HG03521 (cell line): ENCODE measurements at regions not wholly inside any gene's neighbourhood (a gene's known extent, or its start where the extent isn't known, plus 50 kb on each side); places are given as distances from the start of the nearest gene placed in this dataset.
"Not testable (repeated sequence)": the region's sequence is repeated elsewhere in the genome, so short reads cannot be mapped to it uniquely, and the experiment has no call there.

Experiments used
- ATAC-seq: cut with Tn5 transposase; IDR thresholded peaks from one replicate; pipeline ENCODE4 v1.9.1; 2021; ENCODE audit warnings: mild to moderate bottlenecking, moderate library complexity; ENCODE audit not compliant: unreplicated experiment

- ATAC-seq, result no peak
These were observed 1459.8 kb downstream of the RAPGEF2 start for GRCh38 chr4:160562661-160563060.

GRCh38 chr4:160563552-160564282, 1460.8 kb downstream of the RAPGEF2 start:
- ATAC-seq, result no peak

GRCh38 chr4:160567634-160568033, 1464.8 kb downstream of the RAPGEF2 start:
- no peak for ATAC-seq

- ATAC-seq, result no peak
These were observed 1467.4 kb downstream of the RAPGEF2 start for GRCh38 chr4:160570271-160570670.

GRCh38 chr4:160574272-160574671, 1471.4 kb downstream of the RAPGEF2 start:
- not testable (repeated sequence) for ATAC-seq

- no peak for ATAC-seq
These were observed 1477.7 kb downstream of the RAPGEF2 start for GRCh38 chr4:160580581-160580980.

GRCh38 chr4:160592258-160592657, 1489.4 kb downstream of the RAPGEF2 start:
- ATAC-seq, result no peak

GRCh38 chr4:160595646-160596045, 1492.8 kb downstream of the RAPGEF2 start:
- ATAC-seq, result no peak

- no peak for ATAC-seq
These were observed 1501.7 kb downstream of the RAPGEF2 start for GRCh38 chr4:160604541-160604940.

GRCh38 chr4:160611181-160611580, 1508.3 kb downstream of the RAPGEF2 start:
- ATAC-seq, result no peak

GRCh38 chr4:160631044-160631443, 1528.2 kb downstream of the RAPGEF2 start:
- ATAC-seq, result no peak

GRCh38 chr4:160652790-160653189, 1511.0 kb downstream of the FSTL5 start:
- no peak for ATAC-seq

GRCh38 chr4:160675550-160675949, 1488.2 kb downstream of the FSTL5 start:
- no peak for ATAC-seq

- ATAC-seq, result no peak
These were observed 1478.1 kb downstream of the FSTL5 start for GRCh38 chr4:160685729-160686128.

- no peak for ATAC-seq
These were observed 1462.1 kb downstream of the FSTL5 start for GRCh38 chr4:160701671-160702070.

GRCh38 chr4:160709026-160709425, 1454.8 kb downstream of the FSTL5 start:
- ATAC-seq, result no peak

GRCh38 chr4:160709546-160709945, 1454.3 kb downstream of the FSTL5 start:
- no peak for ATAC-seq

- no peak for ATAC-seq
These were observed 1447.2 kb downstream of the FSTL5 start for GRCh38 chr4:160716551-160716950.

GRCh38 chr4:160717848-160718247, 1446.0 kb downstream of the FSTL5 start:
- ATAC-seq, result no peak

- ATAC-seq, result no peak
These were observed 1439.7 kb downstream of the FSTL5 start for GRCh38 chr4:160724063-160724462.

- no peak for ATAC-seq
These were observed 1418.7 kb downstream of the FSTL5 start for GRCh38 chr4:160745126-160745525.

GRCh38 chr4:160746585-160746984, 1417.2 kb downstream of the FSTL5 start:
- not testable (repeated sequence) for ATAC-seq

GRCh38 chr4:160772668-160773067, 1391.1 kb downstream of the FSTL5 start:
- no peak for ATAC-seq
